GM12873 (cell line): ENCODE measurements at regions not wholly inside any gene's neighbourhood (a gene's known extent, or its start where the extent isn't known, plus 50 kb on each side); places are given as distances from the start of the nearest gene placed in this dataset.

Source experiments
- CTCF ChIP-seq: IDR thresholded peaks from 2 replicates; pipeline ENCODE4 v1.5.1; 2012; ENCODE audit warnings: low read depth, mild to moderate bottlenecking, moderate library complexity, low read length, control low read depth; ENCODE audit not compliant: insufficient read depth; ENCODE audit errors: missing control alignments

GRCh38 chr17:53942898-53943297 is 120.2 kb downstream of the KIF2B start:
- no peak for TF ChIP-seq CTCF

GRCh38 chr17:53948323-53948722 is 125.6 kb downstream of the KIF2B start:
- TF ChIP-seq CTCF, result no peak

- no peak for TF ChIP-seq CTCF
Observed at GRCh38 chr17:53949473-53950090, 126.9 kb downstream of the KIF2B start.

- TF ChIP-seq CTCF, result no peak
Observed at GRCh38 chr17:53950207-53950857, 127.6 kb downstream of the KIF2B start.

- no peak for TF ChIP-seq CTCF
Observed at GRCh38 chr17:53950858-53951250, 128.1 kb downstream of the KIF2B start.

GRCh38 chr17:53971361-53971760 is 148.6 kb downstream of the KIF2B start:
- no peak for TF ChIP-seq CTCF

GRCh38 chr17:53979991-53980390 is 157.3 kb downstream of the KIF2B start:
- no peak for TF ChIP-seq CTCF
